B cell (primary cell): ENCODE measurements at regions not wholly inside any gene's neighbourhood (a gene's known extent, or its start where the extent isn't known, plus 50 kb on each side); places are given as distances from the start of the nearest gene placed in this dataset.

Source experiments
- CTCF ChIP-seq: fragments of 200-600 bp; IDR thresholded peaks from one replicate; pipeline ENCODE4 v1.8.0; 2022; ENCODE audit warnings: antibody characterized with exemption, mild to moderate bottlenecking
- EZH2 ChIP-seq: IDR thresholded peaks from 2 replicates; pipeline ENCODE4 v1.6.1; 2012; ENCODE audit warnings: borderline replicate concordance, low read depth, mild to moderate bottlenecking, moderate library complexity, low read length; ENCODE audit not compliant: insufficient read depth, poor library complexity, severe bottlenecking

GRCh38 chr2:175373729-175374128 is 192.2 kb upstream of the ATP5MC3 start:
- no peak for TF ChIP-seq CTCF
- TF ChIP-seq EZH2, result no peak
